ENCODE measurements at regions not wholly inside any gene's neighbourhood (a gene's known extent, or its start where the extent isn't known, plus 50 kb on each side); places are given as distances from the start of the nearest gene placed in this dataset.

GRCh38 chr15:31473385-31474058, 146.9 kb downstream of the KLF13 start:
- H3K36me3 ChIP-seq (ENCODE audit: low read depth, missing control alignments): no peaks in the 10 kb centered on the region
- H3K27ac ChIP-seq: peak overlapping the region in 1 of 2 donors; percentile 19
- TF ChIP-seq POLR2A (IDR thresholded peaks at IDR 0.05) (no peak), CTCF (IDR thresholded peaks at IDR 0.05) (no peak)
- H3K27me3 ChIP-seq: no peaks in the 10 kb centered on the region
- no peaks in the 10 kb centered on the region for H3K9me3 ChIP-seq
- 64% methylated on average over 6 of the region's 6 CpGs for WGBS, 2 donors
- DNase-seq: peak; percentile 11
- intact Hi-C loops (cut with DNase I; ENCODE audit: low total_unique reads): no loop called here
- H3K4me1 ChIP-seq: peaks cover 10% of the 10 kb centered on the region
- no peak overlapping the region for H3K4me3 ChIP-seq

- no peak overlapping the region for H3K27ac ChIP-seq
- H3K9me3 ChIP-seq: no peaks in the 10 kb centered on the region
Observed at GRCh38 chr15:31474059-31474868, 147.6 kb downstream of the KLF13 start.

GRCh38 chr15:31476236-31476810, 149.7 kb downstream of the KLF13 start:
- peak; percentile 9 for DNase-seq
- Histone ChIP-seq H3K4me1 (peaks cover 10% of the 10 kb centered on the region), H3K27me3 (no peaks in the 10 kb centered on the region), H3K27ac (no peak overlapping the region), H3K9me3 (no peaks in the 10 kb centered on the region), H3K4me3 (no peak overlapping the region), H3K36me3 (ENCODE audit: low read depth, missing control alignments) (no peaks in the 10 kb centered on the region)
- no peak for TF ChIP-seq CTCF (IDR thresholded peaks at IDR 0.05)
- no peak for TF ChIP-seq POLR2A (IDR thresholded peaks at IDR 0.05)
- intact Hi-C loops (cut with DNase I; ENCODE audit: low total_unique reads): no loop called here
- WGBS, 2 donors: 71 to 76% methylated on average over 4 to 7 of the region's 7 CpGs

More at GRCh38 chr15:31474059-31474868, 147.6 kb downstream of the KLF13 start:
- DNase-seq: no peak
- no peaks in the 10 kb centered on the region for H3K27me3 ChIP-seq
- intact Hi-C loops (cut with DNase I; ENCODE audit: low total_unique reads): no loop called here
- no peaks in the 10 kb centered on the region for H3K36me3 ChIP-seq (ENCODE audit: low read depth, missing control alignments)
- H3K4me1 ChIP-seq: peaks cover 10% of the 10 kb centered on the region
- TF ChIP-seq CTCF (IDR thresholded peaks at IDR 0.05) (no peak), POLR2A (IDR thresholded peaks at IDR 0.05) (no peak)
- no peak overlapping the region for H3K4me3 ChIP-seq
- WGBS, 2 donors: 89 to 90% methylated on average over 10 of the region's 10 CpGs

GRCh38 chr15:31476866-31477265, 150.2 kb downstream of the KLF13 start:
- H3K36me3 ChIP-seq (ENCODE audit: low read depth, missing control alignments): no peaks in the 10 kb centered on the region
- intact Hi-C loops (cut with DNase I; ENCODE audit: low total_unique reads): no loop called here
- TF ChIP-seq CTCF (IDR thresholded peaks at IDR 0.05): no peak
- 76 to 80% methylated on average over 5 of the region's 5 CpGs for WGBS, 2 donors
- H3K27me3 ChIP-seq: no peaks in the 10 kb centered on the region
- no peak overlapping the region for H3K4me3 ChIP-seq
- H3K9me3 ChIP-seq: no peaks in the 10 kb centered on the region
- H3K4me1 ChIP-seq: peaks cover 10% of the 10 kb centered on the region
- no peak for DNase-seq
- H3K27ac ChIP-seq: no peak overlapping the region

All from testis (tissue), 2 donors.